HepG2 (cell line): ENCODE measurements at regions not wholly inside any gene's neighbourhood (a gene's known extent, or its start where the extent isn't known, plus 50 kb on each side); places are given as distances from the start of the nearest gene placed in this dataset.

ENCODE experiments used
- ATAC-seq: fragments of 200-7000 bp; cut with Tn5 transposase; 3 replicates; pipeline ENCODE4 v1.9.1; 2020; ENCODE audit warnings: mild to moderate bottlenecking, moderate library complexity
- BruUV-seq: library from RNA; stranded (reverse); fragments of 400-500 nt; replicated peaks from 2 replicates; lab custom pipeline; 2021; lab: Mats Ljungman, UMichigan
- CTCF ChIA-PET: fragments of 300-600 bp; formaldehyde crosslinking; extraction: SDS; loops from one replicate; lab custom pipeline; 2021; ENCODE audit warnings: low total read pairs, inconsistent platforms, low intra/inter-chr PET ratio; lab: Yijun Ruan, JAX
- POLR2A ChIA-PET: fragments of 350-600 bp; sonication (Branson Sonifier 250); formaldehyde crosslinking; loops from one replicate; lab custom pipeline; 2020; ENCODE audit warnings: antibody characterized with exemption, inconsistent platforms; lab: Yijun Ruan, JAX
- DNase-seq: peaks from one replicate; pipeline ENCODE4 v3.0.0-alpha.2; 2015; ENCODE audit warnings: low spot score
- FAIRE-seq: peaks from 3 replicates; lab custom pipeline; 2011; peaks lifted over from hg19 to GRCh38; lab: Jason Lieb, UNC
- H2AFZ ChIP-seq: one replicate; pipeline ENCODE4 v1.6.1; 2011; ENCODE audit warnings: low read length, inconsistent platforms
- H3K27ac ChIP-seq: fragments of 300-600 bp; 3 replicates; pipeline ENCODE4 v1.8.0; 2011; ENCODE audit warnings: mixed run types, mild to moderate bottlenecking, mixed read lengths, low read length, inconsistent platforms; ENCODE audit not compliant: insufficient read depth; ENCODE audit errors: extremely low read length
- H3K27me3 ChIP-seq, 2 experiments: fragments of 200-600 bp in 1 of 2; 2 replicates in 1 of 2; 3 replicates in 1 of 2; pipeline versions ENCODE4 v1.6.0 to v1.8.0; 2011; ENCODE audit warnings: low read length in 2 of 2, mild to moderate bottlenecking in 2 of 2, moderate library complexity in 2 of 2, inconsistent platforms in 1 of 2; ENCODE audit not compliant: insufficient read depth in 2 of 2, control insufficient read depth in 1 of 2
- H3K36me3 ChIP-seq, 2 experiments: fragments of 200-600 bp in 1 of 2; replicated peaks in 1 of 2; 2 replicates in 1 of 2; 3 replicates in 1 of 2; pipeline versions ENCODE4 v1.5.1 to v1.8.0; 2011; ENCODE audit warnings: low read length in 2 of 2, inconsistent platforms in 1 of 2; ENCODE audit not compliant: insufficient read depth in 2 of 2, control insufficient read depth in 1 of 2
- H3K4me1 ChIP-seq: 2 replicates; pipeline ENCODE4 v1.5.1; 2012; ENCODE audit warnings: low read length, inconsistent platforms; ENCODE audit not compliant: insufficient read depth
- H3K4me2 ChIP-seq: 2 replicates; pipeline ENCODE4 v1.6.0; 2011; ENCODE audit warnings: low read depth, low read length, inconsistent platforms
- H3K4me3 ChIP-seq, 3 experiments: fragments of 200-600 bp in 1 of 3; sonication (generic), shearing (Covaris generic) in 1 of 3; replicated peaks in 1 of 3; 2 replicates each; pipeline ENCODE4 v1.5.1; 2011 to 2016; ENCODE audit warnings: low read length in 3 of 3, inconsistent platforms in 2 of 3, low read depth in 2 of 3, mild to moderate bottlenecking in 2 of 3, control low read depth in 1 of 3, mixed read lengths in 1 of 3; ENCODE audit not compliant: insufficient read depth in 1 of 3
- H3K79me2 ChIP-seq: one replicate; pipeline ENCODE4 v1.6.1; 2011; ENCODE audit warnings: low read length, inconsistent platforms; ENCODE audit not compliant: insufficient read depth
- H3K9ac ChIP-seq: 2 replicates; pipeline ENCODE4 v1.6.0; 2011; ENCODE audit warnings: mild to moderate bottlenecking, low read depth, low read length, inconsistent platforms; ENCODE audit not compliant: insufficient read depth
- H3K9me3 ChIP-seq: 2 replicates; pipeline ENCODE4 v1.5.1; 2012; ENCODE audit warnings: mild to moderate bottlenecking, low read length
- H4K20me1 ChIP-seq: 2 replicates; pipeline ENCODE4 v1.6.0; 2011; ENCODE audit warnings: inconsistent platforms, mild to moderate bottlenecking, low read length, moderate library complexity; ENCODE audit not compliant: insufficient read depth
- AKAP8 ChIP-seq: sonication (generic); formaldehyde crosslinking; IDR thresholded peaks from 2 replicates; pipeline ENCODE4 v1.5.1; 2020; ENCODE audit warnings: mild to moderate bottlenecking, missing genetic modification reagents
- CHD2 ChIP-seq: IDR thresholded peaks from 2 replicates; pipeline ENCODE4 v1.6.1; 2011; ENCODE audit warnings: low read depth, low read length, improper control_type of control experiment
- ELK4 ChIP-seq: sonication (generic); formaldehyde crosslinking; IDR thresholded peaks from 2 replicates; pipeline ENCODE4 v1.9.0; 2021; ENCODE audit warnings: missing genetic modification reagents, borderline replicate concordance
- EZH2 ChIP-seq: conservative IDR thresholded peaks from 2 replicates; pipeline ENCODE4 v1.6.1; 2012; ENCODE audit warnings: mild to moderate bottlenecking, low read depth, low read length, moderate library complexity
- HNRNPK ChIP-seq: fragments of 200-400 bp; formaldehyde crosslinking; IDR thresholded peaks from 2 replicates; pipeline ENCODE4 v1.6.1; 2018; ENCODE audit warnings: low read length, low read depth, moderate library complexity, mild to moderate bottlenecking; ENCODE audit not compliant: poor library complexity, severe bottlenecking
- SP140L ChIP-seq: sonication (generic); formaldehyde crosslinking; IDR thresholded peaks from 2 replicates; pipeline ENCODE4 v1.4.0; 2020; ENCODE audit warnings: missing genetic modification reagents, borderline replicate concordance
- TRAFD1 ChIP-seq: sonication (generic); formaldehyde crosslinking; IDR thresholded peaks from 2 replicates; pipeline ENCODE4 v1.5.1; 2020; ENCODE audit warnings: missing genetic modification reagents, mild to moderate bottlenecking, borderline replicate concordance
- ZIK1 ChIP-seq: sonication (generic); formaldehyde crosslinking; IDR thresholded peaks from 2 replicates; pipeline ENCODE4 v1.5.0; 2020; ENCODE audit warnings: mild to moderate bottlenecking, low read depth, missing genetic modification reagents, borderline replicate concordance
- ZNF292 ChIP-seq: sonication (generic); formaldehyde crosslinking; IDR thresholded peaks from 2 replicates; pipeline ENCODE4 v1.8.1; 2022; ENCODE audit warnings: mild to moderate bottlenecking, low read depth, missing genetic modification reagents, borderline replicate concordance
- ZNF331 ChIP-seq: sonication (generic); formaldehyde crosslinking; IDR thresholded peaks from 2 replicates; pipeline ENCODE4 v1.4.0; 2020; ENCODE audit warnings: missing genetic modification reagents
- ZNF646 ChIP-seq: sonication (generic); formaldehyde crosslinking; IDR thresholded peaks from 2 replicates; pipeline ENCODE4 v1.9.0; 2021; ENCODE audit warnings: mild to moderate bottlenecking, missing genetic modification reagents
- ZNF75D ChIP-seq: sonication (generic); formaldehyde crosslinking; IDR thresholded peaks from 2 replicates; pipeline ENCODE4 v1.8.1; 2023; ENCODE audit warnings: missing genetic modification reagents, mild to moderate bottlenecking, borderline replicate concordance
- WGBS: methylation state at CpG from one replicate; pipeline ENCODE4 v1.1.6; 2017; ENCODE audit warnings: low lambda C conversion rate; 5-methylcytosine and 5-hydroxymethylcytosine counted together
- in situ Hi-C: cut with HindIII; loops from 2 replicates; pipeline ENCODE4 v1.10.0; 2017; ENCODE audit warnings: low pct_unique_long_range_greater_than_20kb; ENCODE audit not compliant: extremely low pct_ligation_motif_present
- intact Hi-C: fragments of 100-400 bp; cut with micrococcal nuclease; formaldehyde crosslinking; loops from one replicate; pipeline ENCODE4 v1.10.0; 2022; ENCODE audit not compliant: unreplicated experiment
- TF ChIP-seq, protein P1 (sequence below): sonication (generic); formaldehyde crosslinking; IDR thresholded peaks from 2 replicates; pipeline ENCODE4 v1.8.0; 2022; ENCODE audit warnings: missing genetic modification reagents, low read depth, mild to moderate bottlenecking, borderline replicate concordance
- TF ChIP-seq, protein P2 (sequence below): sonication (generic); formaldehyde crosslinking; IDR thresholded peaks from 2 replicates; pipeline ENCODE4 v1.5.0; 2020; ENCODE audit warnings: missing genetic modification reagents

DNA sequence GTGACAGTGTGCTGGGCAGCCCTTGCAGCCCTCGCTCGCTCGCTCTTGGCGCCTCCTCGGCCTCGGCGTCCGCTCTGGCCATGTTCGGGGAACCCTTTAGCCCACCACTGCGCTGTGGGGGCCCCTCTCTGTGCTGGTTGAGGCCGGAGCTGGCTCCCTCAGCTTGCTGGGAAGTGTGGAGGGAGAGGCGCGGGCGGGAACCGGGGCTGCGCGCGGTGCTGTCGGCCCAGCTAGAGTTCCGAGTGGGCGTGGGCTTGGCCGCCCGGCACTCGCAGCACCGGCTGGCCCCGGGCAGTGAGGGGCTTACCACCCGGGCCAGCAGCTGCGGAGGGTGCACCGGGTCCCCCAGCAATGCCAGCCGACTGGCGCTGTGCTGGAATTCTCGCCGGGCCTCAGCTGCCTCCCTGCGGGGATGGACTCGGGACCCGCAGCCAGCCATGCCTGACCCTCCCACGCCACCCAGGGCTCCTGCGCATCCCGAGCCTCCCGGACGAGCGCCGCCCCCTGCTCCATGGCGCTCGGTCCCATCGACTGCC lies 770.1 kb upstream of the GALNTL6 start:
- H3K36me3 ChIP-seq: no peaks in the 10 kb centered on the region
- no peak overlapping the region for H3K4me2 ChIP-seq
- no peaks in the 10 kb centered on the region for H3K79me2 ChIP-seq
- ATAC-seq: no peak
- no peak overlapping the region for H3K9ac ChIP-seq
- intact Hi-C loops (no loop called here), in situ Hi-C loops (no loop called here)
- no peak overlapping the region for H3K27ac ChIP-seq
- H4K20me1 ChIP-seq: no peaks in the 10 kb centered on the region
- no peak for FAIRE-seq
- no peak for DNase-seq
- H3K4me3 ChIP-seq: no peak overlapping the region
- CTCF ChIA-PET: no interaction called here
- no peaks in the 10 kb centered on the region for H3K9me3 ChIP-seq
- POLR2A ChIA-PET: no interaction called here
- no peak overlapping the region for H2AFZ ChIP-seq
- WGBS: 82% methylated on average over 22 of the region's 46 CpGs
- no peaks in the 10 kb centered on the region; the same call in 1 of the 2 replicates for H3K4me1 ChIP-seq
- H3K27me3 ChIP-seq: no peaks in the 10 kb centered on the region
- no TSS peak for BruUV-seq
- TF ChIP-seq ZNF292 (no peak), ZNF646 (no peak), ZIK1 (no peak), EZH2 (no peak), CHD2 (no peak), ELK4 (CRISPR knock-in tag) (no peak), TRAFD1 (CRISPR knock-in tag) (no peak), ZNF331 (CRISPR knock-in tag) (no peak), AKAP8 (CRISPR knock-in tag) (no peak), HNRNPK (no peak), SP140L (CRISPR knock-in tag) (no peak), ZNF75D (CRISPR knock-in tag) (no peak)
- TF ChIP-seq, protein P1, sequence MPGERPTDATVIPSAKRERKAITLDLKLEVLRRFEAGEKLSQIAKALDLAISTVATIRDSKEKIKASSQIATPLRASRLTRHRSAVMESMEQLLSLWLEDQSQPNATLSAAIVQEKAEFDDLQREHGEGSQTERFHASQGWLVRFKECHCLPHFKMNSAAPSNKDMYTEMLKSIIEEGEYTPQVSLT: no peak
- TF ChIP-seq, protein P2, sequence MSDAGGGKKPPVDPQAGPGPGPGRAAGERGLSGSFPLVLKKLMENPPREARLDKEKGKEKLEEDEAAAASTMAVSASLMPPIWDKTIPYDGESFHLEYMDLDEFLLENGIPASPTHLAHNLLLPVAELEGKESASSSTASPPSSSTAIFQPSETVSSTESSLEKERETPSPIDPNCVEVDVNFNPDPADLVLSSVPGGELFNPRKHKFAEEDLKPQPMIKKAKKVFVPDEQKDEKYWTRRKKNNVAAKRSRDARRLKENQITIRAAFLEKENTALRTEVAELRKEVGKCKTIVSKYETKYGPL: no peak
